ENCODE measurements at regions not wholly inside any gene's neighbourhood (a gene's known extent, or its start where the extent isn't known, plus 50 kb on each side); places are given as distances from the start of the nearest gene placed in this dataset.

GRCh38 chr4:22884157-22884556, 191.4 kb downstream of the GBA3 start:
- TF ChIP-seq POLR2A (IDR thresholded peaks at IDR 0.05; ENCODE audit: low read length) (no peak), GATA1 (IDR thresholded peaks at IDR 0.05; ENCODE audit: low read depth, low read length) (no peak)

Data from erythroblast (primary cell).